Smooth muscle cell (in vitro differentiated cells): ENCODE measurements at regions not wholly inside any gene's neighbourhood (a gene's known extent, or its start where the extent isn't known, plus 50 kb on each side); places are given as distances from the start of the nearest gene placed in this dataset.

Experiments used
- DNase-seq: peaks from one replicate; lab custom pipeline; 2025; ENCODE audit not compliant: unreplicated experiment; lab: John Stamatoyannopoulos, UW
- H2AFZ ChIP-seq: fragments of 200-600 bp; sonication (generic); 2 replicates; pipeline ENCODE4 v1.6.0; 2016; ENCODE audit warnings: antibody characterized with exemption, low read depth, mild to moderate bottlenecking
- H3F3A ChIP-seq: fragments of 200-600 bp; sonication (generic); 2 replicates; pipeline ENCODE4 v1.6.0; 2017; ENCODE audit warnings: antibody characterized with exemption, low read depth
- H3K27ac ChIP-seq: fragments of 200-600 bp; sonication (generic); 2 replicates; pipeline ENCODE4 v1.5.1; 2016; ENCODE audit warnings: low read depth, mild to moderate bottlenecking
- H3K27me3 ChIP-seq: fragments of 200-600 bp; sonication (generic); 2 replicates; pipeline ENCODE4 v1.6.1; 2016; ENCODE audit warnings: low read depth, mild to moderate bottlenecking
- H3K36me3 ChIP-seq: fragments of 200-600 bp; sonication (generic); 2 replicates; pipeline ENCODE4 v1.5.1; 2016; ENCODE audit warnings: low read depth
- H3K4me1 ChIP-seq: fragments of 200-600 bp; sonication (generic); 2 replicates; pipeline ENCODE4 v1.5.1; 2016; ENCODE audit warnings: low read depth
- H3K4me2 ChIP-seq: fragments of 200-600 bp; sonication (generic); 2 replicates; pipeline ENCODE4 v1.6.0; 2016; ENCODE audit warnings: mild to moderate bottlenecking
- H3K4me3 ChIP-seq: fragments of 200-600 bp; sonication (generic); 2 replicates; pipeline ENCODE4 v1.5.1; 2016; ENCODE audit warnings: mild to moderate bottlenecking
- H3K79me2 ChIP-seq: fragments of 200-600 bp; sonication (generic); 2 replicates; pipeline ENCODE4 v1.6.0; 2016; ENCODE audit warnings: low read depth, mild to moderate bottlenecking
- H3K9ac ChIP-seq: fragments of 200-600 bp; sonication (generic); 2 replicates; pipeline ENCODE4 v1.6.0; 2016; ENCODE audit warnings: low read depth
- H3K9me3 ChIP-seq: fragments of 200-600 bp; sonication (generic); replicated peaks from 2 replicates; pipeline ENCODE4 v1.5.1; 2016; ENCODE audit warnings: low read depth
- H4K20me1 ChIP-seq: fragments of 200-600 bp; sonication (generic); 2 replicates; pipeline ENCODE4 v1.6.0; 2016; ENCODE audit warnings: low read depth
- CTCF ChIP-seq: fragments of 200-600 bp; sonication (generic); IDR thresholded peaks from 2 replicates; pipeline ENCODE4 v1.5.1; 2017; ENCODE audit warnings: borderline replicate concordance, mild to moderate bottlenecking, antibody characterized with exemption; ENCODE audit not compliant: insufficient read depth, poor library complexity, severe bottlenecking
- WGBS: methylation state at CpG from one replicate; pipeline ENCODE4 v1.1.7; 2016; ENCODE audit warnings: low lambda C conversion rate; 5-methylcytosine and 5-hydroxymethylcytosine counted together

GRCh38 chr3:154616298-154616697 lies 186.3 kb upstream of the GPR149 start:
- H3K9ac ChIP-seq, result no peak overlapping the region
- no peaks in the 10 kb centered on the region for H3K4me1 ChIP-seq
- no peaks in the 10 kb centered on the region for H4K20me1 ChIP-seq
- no peaks in the 10 kb centered on the region for H3K9me3 ChIP-seq
- TF ChIP-seq CTCF, result no peak
- H3K4me2 ChIP-seq, result no peak overlapping the region
- no peak overlapping the region for H3K27ac ChIP-seq
- H3K27me3 ChIP-seq, result no peaks in the 10 kb centered on the region
- no peak for DNase-seq
- H3K79me2 ChIP-seq, result no peaks in the 10 kb centered on the region
- no peaks in the 10 kb centered on the region for H3K36me3 ChIP-seq
- H3K4me3 ChIP-seq, result no peak overlapping the region
- WGBS, result 86% methylated on average over 4 of the region's 4 CpGs
- H2AFZ ChIP-seq, result no peak overlapping the region
- no peaks in the 10 kb centered on the region for H3F3A ChIP-seq

- no peak overlapping the region for H3K27ac ChIP-seq
- no peak for TF ChIP-seq CTCF
- no peaks in the 10 kb centered on the region for H3K27me3 ChIP-seq
- no peak overlapping the region for H3K4me2 ChIP-seq
- no peak overlapping the region for H3K4me3 ChIP-seq
- no peaks in the 10 kb centered on the region for H3K79me2 ChIP-seq
- H3K9ac ChIP-seq, result no peak overlapping the region
- H4K20me1 ChIP-seq, result no peaks in the 10 kb centered on the region
- no peak for DNase-seq
- H2AFZ ChIP-seq, result no peak overlapping the region
- H3F3A ChIP-seq, result no peaks in the 10 kb centered on the region
- H3K36me3 ChIP-seq, result no peaks in the 10 kb centered on the region
- no peaks in the 10 kb centered on the region for H3K9me3 ChIP-seq
- 50% methylated on average over 3 of the region's 3 CpGs for WGBS
- H3K4me1 ChIP-seq, result no peaks in the 10 kb centered on the region
Measured at GRCh38 chr3:154615471-154615870, 185.5 kb upstream of the GPR149 start.

GRCh38 chr3:154614601-154615000 lies 184.6 kb upstream of the GPR149 start:
- Histone ChIP-seq H3K36me3 (no peaks in the 10 kb centered on the region), H3K27me3 (no peaks in the 10 kb centered on the region), H3K4me3 (no peak overlapping the region), H3K4me2 (no peak overlapping the region), H3K27ac (no peak overlapping the region), H3F3A (no peaks in the 10 kb centered on the region), H3K4me1 (no peaks in the 10 kb centered on the region), H2AFZ (no peak overlapping the region), H4K20me1 (no peaks in the 10 kb centered on the region), H3K9ac (no peak overlapping the region), H3K9me3 (no peaks in the 10 kb centered on the region), H3K79me2 (no peaks in the 10 kb centered on the region)
- DNase-seq, result no peak
- TF ChIP-seq CTCF, result no peak
- WGBS, result 87% methylated on average over 3 of the region's 3 CpGs

- WGBS, result 96% methylated on average over 1 of the region's 1 CpG
- no peak for TF ChIP-seq CTCF
- H3K9ac ChIP-seq, result no peak overlapping the region
Measured at GRCh38 chr3:154614078-154614477, 184.1 kb upstream of the GPR149 start.

More at GRCh38 chr3:154614078-154614477, 184.1 kb upstream of the GPR149 start:
- no peak for DNase-seq
- no peaks in the 10 kb centered on the region for H3K79me2 ChIP-seq
- H2AFZ ChIP-seq, result no peak overlapping the region
- no peaks in the 10 kb centered on the region for H3K36me3 ChIP-seq
- H3K27ac ChIP-seq, result no peak overlapping the region
- H3K27me3 ChIP-seq, result no peaks in the 10 kb centered on the region
- H3F3A ChIP-seq, result no peaks in the 10 kb centered on the region
- no peak overlapping the region for H3K4me2 ChIP-seq
- no peaks in the 10 kb centered on the region for H3K4me1 ChIP-seq
- H3K9me3 ChIP-seq, result no peaks in the 10 kb centered on the region
- H3K4me3 ChIP-seq, result no peak overlapping the region
- H4K20me1 ChIP-seq, result no peaks in the 10 kb centered on the region
